Keratinocyte (primary cell): ENCODE measurements at regions not wholly inside any gene's neighbourhood (a gene's known extent, or its start where the extent isn't known, plus 50 kb on each side); places are given as distances from the start of the nearest gene placed in this dataset.

Source experiments
- DNase-seq: peaks from one replicate; pipeline ENCODE4 v3.0.0-alpha.2; 2011; ENCODE audit warnings: low read depth, missing footprints, low spot score
- FAIRE-seq: peaks from 2 replicates; lab custom pipeline; 2011; peaks lifted over from hg19 to GRCh38; lab: Jason Lieb, UNC
- H2AFZ ChIP-seq: 2 replicates; pipeline ENCODE4 v1.6.0; 2012; ENCODE audit warnings: low read length, control low read depth, inconsistent platforms; ENCODE audit not compliant: control insufficient read depth
- H3K27ac ChIP-seq: 2 replicates; pipeline ENCODE4 v1.5.1; 2011; ENCODE audit warnings: low read length; ENCODE audit not compliant: control insufficient read depth, insufficient read depth
- H3K27me3 ChIP-seq: 3 replicates; pipeline ENCODE4 v1.6.0; 2011; ENCODE audit warnings: low read length; ENCODE audit not compliant: control insufficient read depth, insufficient read depth; ENCODE audit errors: extremely low read depth
- H3K36me3 ChIP-seq, 2 experiments: 2 replicates in 1 of 2; 3 replicates in 1 of 2; pipeline ENCODE4 v1.5.1; 2011; ENCODE audit warnings: low read length in 2 of 2, mild to moderate bottlenecking in 1 of 2; ENCODE audit not compliant: control insufficient read depth in 2 of 2, insufficient read depth in 2 of 2; ENCODE audit errors: extremely low read depth in 1 of 2
- H3K4me1 ChIP-seq: 3 replicates; pipeline ENCODE4 v1.5.1; 2011; ENCODE audit warnings: low read length; ENCODE audit not compliant: control insufficient read depth, insufficient read depth; ENCODE audit errors: extremely low read depth
- H3K4me2 ChIP-seq: 3 replicates; pipeline ENCODE4 v1.6.0; 2011; ENCODE audit warnings: low read depth, low read length; ENCODE audit not compliant: control insufficient read depth, insufficient read depth; ENCODE audit errors: extremely low read depth
- H3K4me3 ChIP-seq, 3 experiments: fragments of 200-600 bp in 1 of 3; sonication (generic) in 1 of 3; 2 replicates in 2 of 3; 3 replicates in 1 of 3; pipeline ENCODE4 v1.5.1; 2011 to 2016; ENCODE audit warnings: low read length in 3 of 3, mild to moderate bottlenecking in 3 of 3, control low read depth in 2 of 3, inconsistent platforms in 1 of 3, low read depth in 1 of 3, mixed read lengths in 1 of 3, mixed run types in 1 of 3, moderate library complexity in 1 of 3; ENCODE audit not compliant: control insufficient read depth in 2 of 3, insufficient read depth in 2 of 3; ENCODE audit errors: extremely low read depth in 1 of 3
- H3K79me2 ChIP-seq: 2 replicates; pipeline ENCODE4 v1.6.0; 2012; ENCODE audit warnings: low read length; ENCODE audit not compliant: control insufficient read depth, insufficient read depth
- H3K9ac ChIP-seq: 3 replicates; pipeline ENCODE4 v1.6.0; 2011; ENCODE audit warnings: low read length; ENCODE audit not compliant: control insufficient read depth, insufficient read depth; ENCODE audit errors: extremely low read depth
- H3K9me1 ChIP-seq: 3 replicates; pipeline ENCODE4 v1.6.0; 2011; ENCODE audit warnings: low read length; ENCODE audit not compliant: control insufficient read depth, insufficient read depth; ENCODE audit errors: extremely low read depth
- H3K9me3 ChIP-seq: 2 replicates; pipeline ENCODE4 v1.5.1; 2012; ENCODE audit warnings: low read depth, low read length; ENCODE audit not compliant: control insufficient read depth
- H4K20me1 ChIP-seq: 3 replicates; pipeline ENCODE4 v1.6.0; 2011; ENCODE audit warnings: low read length; ENCODE audit not compliant: control insufficient read depth, insufficient read depth; ENCODE audit errors: extremely low read depth
- CTCF ChIP-seq, 3 experiments: IDR thresholded peaks in 1 of 3; conservative IDR thresholded peaks in 1 of 3; optimal IDR thresholded peaks in 1 of 3; 2 replicates in 2 of 3; 3 replicates in 1 of 3; pipeline versions ENCODE3 to v1.5.1; 2011; ENCODE audit warnings: low read length in 3 of 3, mild to moderate bottlenecking in 3 of 3, moderate library complexity in 2 of 3, control low read depth in 1 of 3, inconsistent platforms in 1 of 3; ENCODE audit not compliant: insufficient read depth in 2 of 3; ENCODE audit errors: extremely low read depth in 1 of 3
- EZH2 ChIP-seq: IDR thresholded peaks from one replicate; pipeline ENCODE4 v1.6.1; 2012; ENCODE audit warnings: inconsistent platforms, mild to moderate bottlenecking, low read length, moderate library complexity
- dilution Hi-C: fragments of 300-500 bp; cut with MboI; formaldehyde crosslinking; loops from one replicate; pipeline ENCODE4 v1.7.0; 2020; ENCODE audit warnings: low sequenced_read_pairs; ENCODE audit not compliant: extremely low pct_ligation_motif_present

- Histone ChIP-seq H4K20me1 (no peaks in the 10 kb centered on the region), H3K27me3 (no peaks in the 10 kb centered on the region), H3K36me3 (no peaks in the 10 kb centered on the region), H3K79me2 (no peaks in the 10 kb centered on the region), H2AFZ (no peak overlapping the region), H3K9ac (no peak overlapping the region), H3K4me1 (no peaks in the 10 kb centered on the region), H3K9me1 (no peaks in the 10 kb centered on the region), H3K4me2 (no peak overlapping the region), H3K9me3 (no peaks in the 10 kb centered on the region), H3K27ac (no peak overlapping the region), H3K4me3 (no peak overlapping the region)
- DNase-seq (no peak), FAIRE-seq (no peak)
- TF ChIP-seq EZH2 (no peak), CTCF (optimal IDR thresholded peaks at IDR 0.05 in 1 of 3, IDR thresholded peaks at IDR 0.05 in 1 of 3, conservative IDR thresholded peaks at IDR 0.05 in 1 of 3; ENCODE audit: extremely low read depth in 1 of 3, insufficient read depth in 2 of 3, low read length in 3 of 3) (no peak)
- dilution Hi-C loops, result no loop called here
These were observed 296.9 kb upstream of the RND3 start for GRCh38 chr2:150784389-150784788.

GRCh38 chr2:150783896-150784295 is 296.4 kb upstream of the RND3 start:
- Histone ChIP-seq H3K4me2 (no peak overlapping the region), H4K20me1 (no peaks in the 10 kb centered on the region), H3K4me3 (no peak overlapping the region), H3K9me3 (no peaks in the 10 kb centered on the region), H2AFZ (no peak overlapping the region), H3K4me1 (no peaks in the 10 kb centered on the region), H3K9me1 (no peaks in the 10 kb centered on the region), H3K27ac (no peak overlapping the region), H3K79me2 (no peaks in the 10 kb centered on the region), H3K27me3 (no peaks in the 10 kb centered on the region), H3K9ac (no peak overlapping the region), H3K36me3 (no peaks in the 10 kb centered on the region)
- no peak for DNase-seq
- TF ChIP-seq CTCF (optimal IDR thresholded peaks at IDR 0.05 in 1 of 3, IDR thresholded peaks at IDR 0.05 in 1 of 3, conservative IDR thresholded peaks at IDR 0.05 in 1 of 3; ENCODE audit: extremely low read depth in 1 of 3, insufficient read depth in 2 of 3, low read length in 3 of 3), result no peak
- no peak for TF ChIP-seq EZH2
- dilution Hi-C loops, result no loop called here
- FAIRE-seq, result no peak
